ENCODE measurements at regions not wholly inside any gene's neighbourhood (a gene's known extent, or its start where the extent isn't known, plus 50 kb on each side); places are given as distances from the start of the nearest gene placed in this dataset.
A peak's percentile ranks its signal among the peaks of the same experiment; 100 is the strongest.
"Not testable (repeated sequence)": the region's sequence is repeated elsewhere in the genome, so short reads cannot be mapped to it uniquely, and the experiment has no call there.

DNA sequence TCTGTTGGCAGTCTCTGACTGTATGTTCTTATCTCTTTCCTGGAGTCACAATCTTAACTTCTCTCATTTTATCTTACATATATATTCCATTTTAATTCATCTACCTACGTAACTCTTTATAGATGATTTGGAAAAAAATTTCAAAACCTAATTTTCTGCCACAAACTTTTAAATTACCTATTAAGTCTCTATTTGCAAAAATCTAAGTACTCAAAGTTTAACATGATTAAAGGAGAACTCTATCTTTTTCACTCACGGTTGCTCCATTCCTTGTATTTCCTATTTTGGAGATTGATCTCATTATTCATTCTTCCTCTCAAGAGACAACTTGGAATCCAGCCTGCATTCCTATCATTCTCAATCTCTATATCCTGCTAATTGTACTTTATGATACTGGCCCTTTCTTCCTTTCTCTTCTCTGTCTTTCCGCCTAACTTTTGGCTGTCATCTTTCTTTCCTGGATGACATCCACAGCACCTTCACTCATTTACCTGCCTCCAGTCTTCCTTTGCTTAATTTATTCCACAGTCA lies 1071.1 kb upstream of the CITED2 start:
- H2AFZ ChIP-seq (ENCODE audit: low read depth, low read length) = no peak overlapping the region
- FAIRE-seq = peak; percentile 97
- TF ChIP-seq, protein P1, sequence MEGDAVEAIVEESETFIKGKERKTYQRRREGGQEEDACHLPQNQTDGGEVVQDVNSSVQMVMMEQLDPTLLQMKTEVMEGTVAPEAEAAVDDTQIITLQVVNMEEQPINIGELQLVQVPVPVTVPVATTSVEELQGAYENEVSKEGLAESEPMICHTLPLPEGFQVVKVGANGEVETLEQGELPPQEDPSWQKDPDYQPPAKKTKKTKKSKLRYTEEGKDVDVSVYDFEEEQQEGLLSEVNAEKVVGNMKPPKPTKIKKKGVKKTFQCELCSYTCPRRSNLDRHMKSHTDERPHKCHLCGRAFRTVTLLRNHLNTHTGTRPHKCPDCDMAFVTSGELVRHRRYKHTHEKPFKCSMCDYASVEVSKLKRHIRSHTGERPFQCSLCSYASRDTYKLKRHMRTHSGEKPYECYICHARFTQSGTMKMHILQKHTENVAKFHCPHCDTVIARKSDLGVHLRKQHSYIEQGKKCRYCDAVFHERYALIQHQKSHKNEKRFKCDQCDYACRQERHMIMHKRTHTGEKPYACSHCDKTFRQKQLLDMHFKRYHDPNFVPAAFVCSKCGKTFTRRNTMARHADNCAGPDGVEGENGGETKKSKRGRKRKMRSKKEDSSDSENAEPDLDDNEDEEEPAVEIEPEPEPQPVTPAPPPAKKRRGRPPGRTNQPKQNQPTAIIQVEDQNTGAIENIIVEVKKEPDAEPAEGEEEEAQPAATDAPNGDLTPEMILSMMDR (IDR thresholded peaks at IDR 0.05; ENCODE audit: insufficient read depth, low read depth, low read length) = no peak
- TF ChIP-seq EZH2 (IDR thresholded peaks at IDR 0.05; ENCODE audit: insufficient read depth, low read length) = no peak

DNA sequence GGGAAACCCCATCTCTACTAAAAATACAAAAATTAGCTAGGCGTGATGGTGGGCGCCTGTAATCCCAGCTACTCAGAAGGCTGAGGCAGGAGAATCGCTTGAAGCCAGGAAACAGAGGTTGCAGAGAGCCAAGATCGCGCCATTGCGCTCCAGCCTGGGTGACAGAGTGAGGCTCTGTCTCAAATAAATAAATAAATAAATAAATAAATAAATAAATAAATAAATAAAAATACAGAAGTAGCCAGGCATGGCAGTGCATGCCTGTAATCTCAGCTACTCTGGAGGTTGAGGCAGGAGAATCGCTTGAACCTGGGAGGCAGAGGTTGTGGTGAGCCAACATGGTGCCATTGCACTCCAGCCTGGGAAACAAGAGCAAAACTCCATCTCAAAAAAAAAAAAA lies 1068.7 kb upstream of the CITED2 start:
- DNase-seq (ENCODE audit: low read depth); H3K4me2 ChIP-seq (ENCODE audit: low read length); H3K36me3 ChIP-seq (ENCODE audit: insufficient read depth, low read length); H3K27me3 Mint-ChIP-seq (ENCODE audit: low read depth, unreplicated experiment); H3K9me3 Mint-ChIP-seq (ENCODE audit: unreplicated experiment); H4K20me1 ChIP-seq (ENCODE audit: insufficient read depth, low read length); H3K27me3 ChIP-seq (ENCODE audit: insufficient read depth, low read length); H3K4me3 ChIP-seq (ENCODE audit: insufficient read depth, low read depth, low read length); FAIRE-seq; H3K27ac ChIP-seq (ENCODE audit: low read depth, low read length); H3K36me3 Mint-ChIP-seq (ENCODE audit: low read depth, unreplicated experiment); H3K9me3 ChIP-seq (ENCODE audit: insufficient read depth, low read depth, low read length); H3K79me2 ChIP-seq (ENCODE audit: insufficient read depth, low read length); H3K27ac Mint-ChIP-seq (ENCODE audit: unreplicated experiment); H3K9ac ChIP-seq (ENCODE audit: low read length); H3K4me3 Mint-ChIP-seq (ENCODE audit: unreplicated experiment); H2AFZ ChIP-seq (ENCODE audit: low read depth, low read length): not testable (repeated sequence)
- peaks cover 25% of the 10 kb centered on the region for H3K4me1 Mint-ChIP-seq (ENCODE audit: low read depth, unreplicated experiment)
- peaks cover 14% of the 10 kb centered on the region for H3K4me1 ChIP-seq (ENCODE audit: insufficient read depth, low read length)

More for the DNA sequence above, 1071.1 kb upstream of the CITED2 start:
- no peaks in the 10 kb centered on the region for H3K27me3 ChIP-seq (ENCODE audit: insufficient read depth, low read length)
- peak overlapping the region; percentile 59 for H3K4me2 ChIP-seq (ENCODE audit: low read length)
- peaks cover 11% of the 10 kb centered on the region for H3K4me1 ChIP-seq (ENCODE audit: insufficient read depth, low read length)
- Mint-ChIP-seq H3K36me3 (ENCODE audit: low read depth, unreplicated experiment) (no peaks in the 10 kb centered on the region), H3K4me1 (ENCODE audit: low read depth, unreplicated experiment) (peaks cover 13% of the 10 kb centered on the region), H3K27ac (ENCODE audit: unreplicated experiment) (no peak overlapping the region), H3K9me3 (ENCODE audit: unreplicated experiment) (no peaks in the 10 kb centered on the region), H3K4me3 (ENCODE audit: unreplicated experiment) (no peak overlapping the region), H3K27me3 (ENCODE audit: low read depth, unreplicated experiment) (no peaks in the 10 kb centered on the region)
- H3K9ac ChIP-seq (ENCODE audit: low read length) = no peak overlapping the region
- peak; percentile 76 for DNase-seq (ENCODE audit: low read depth)
- H3K4me3 ChIP-seq (ENCODE audit: insufficient read depth, low read depth, low read length) = no peak overlapping the region
- no peaks in the 10 kb centered on the region for H3K9me3 ChIP-seq (ENCODE audit: insufficient read depth, low read depth, low read length)
- no peaks in the 10 kb centered on the region for H3K79me2 ChIP-seq (ENCODE audit: insufficient read depth, low read length)
- H3K36me3 ChIP-seq (ENCODE audit: insufficient read depth, low read length) = no peaks in the 10 kb centered on the region
- H3K27ac ChIP-seq (ENCODE audit: low read depth, low read length) = no peak overlapping the region
- H4K20me1 ChIP-seq (ENCODE audit: insufficient read depth, low read length) = no peaks in the 10 kb centered on the region

DNA sequence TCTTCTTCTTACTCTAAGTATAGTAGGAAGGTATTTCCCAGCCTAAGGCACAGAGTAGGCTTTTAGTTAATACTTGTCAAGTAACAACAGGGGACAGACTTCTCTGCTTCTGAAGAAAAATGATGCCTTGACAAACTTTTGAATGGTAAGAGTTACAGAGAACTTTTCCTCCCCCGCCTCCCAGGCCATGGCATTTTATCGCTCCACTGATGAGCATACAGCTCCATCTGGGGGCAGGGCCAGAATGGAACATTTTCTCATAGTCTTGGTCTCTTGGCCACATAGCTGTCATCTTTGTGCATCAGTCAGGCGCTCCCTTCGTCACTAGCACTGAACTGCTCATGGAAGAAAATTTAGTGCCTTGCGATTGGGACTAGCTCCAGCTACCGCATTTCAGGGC lies 1066.8 kb upstream of the CITED2 start:
- H3K79me2 ChIP-seq (ENCODE audit: insufficient read depth, low read length) = no peaks in the 10 kb centered on the region
- TF ChIP-seq, protein P1 (IDR thresholded peaks at IDR 0.05; ENCODE audit: insufficient read depth, low read depth, low read length) = peak; percentile 29
- TF ChIP-seq EZH2 (IDR thresholded peaks at IDR 0.05; ENCODE audit: insufficient read depth, low read length) = no peak
- no peaks in the 10 kb centered on the region for H3K36me3 ChIP-seq (ENCODE audit: insufficient read depth, low read length)
- H2AFZ ChIP-seq (ENCODE audit: low read depth, low read length) = no peak overlapping the region
- H3K4me1 ChIP-seq (ENCODE audit: insufficient read depth, low read length) = peaks cover 19% of the 10 kb centered on the region
- peak overlapping the region; percentile 94 for H3K27ac Mint-ChIP-seq (ENCODE audit: unreplicated experiment)
- H3K4me1 Mint-ChIP-seq (ENCODE audit: low read depth, unreplicated experiment) = peaks cover 41% of the 10 kb centered on the region
- no peaks in the 10 kb centered on the region for H3K27me3 ChIP-seq (ENCODE audit: insufficient read depth, low read length)
- H3K9me3 Mint-ChIP-seq (ENCODE audit: unreplicated experiment) = no peaks in the 10 kb centered on the region
- H3K9me3 ChIP-seq (ENCODE audit: insufficient read depth, low read depth, low read length) = no peaks in the 10 kb centered on the region
- H3K9ac ChIP-seq (ENCODE audit: low read length) = no peak overlapping the region
- H3K27ac ChIP-seq (ENCODE audit: low read depth, low read length) = no peak overlapping the region
- H3K4me3 ChIP-seq (ENCODE audit: insufficient read depth, low read depth, low read length) = no peak overlapping the region
- DNase-seq (ENCODE audit: low read depth) = peak; percentile 52
- no peak overlapping the region for H3K4me2 ChIP-seq (ENCODE audit: low read length)
- H3K36me3 Mint-ChIP-seq (ENCODE audit: low read depth, unreplicated experiment) = no peaks in the 10 kb centered on the region
- no peaks in the 10 kb centered on the region for H4K20me1 ChIP-seq (ENCODE audit: insufficient read depth, low read length)
- no peak overlapping the region for H3K4me3 Mint-ChIP-seq (ENCODE audit: unreplicated experiment)
- peak; percentile 41 for FAIRE-seq
- no peaks in the 10 kb centered on the region for H3K27me3 Mint-ChIP-seq (ENCODE audit: low read depth, unreplicated experiment)
